ENCODE measurements at regions not wholly inside any gene's neighbourhood (a gene's known extent, or its start where the extent isn't known, plus 50 kb on each side); places are given as distances from the start of the nearest gene placed in this dataset.

DNA sequence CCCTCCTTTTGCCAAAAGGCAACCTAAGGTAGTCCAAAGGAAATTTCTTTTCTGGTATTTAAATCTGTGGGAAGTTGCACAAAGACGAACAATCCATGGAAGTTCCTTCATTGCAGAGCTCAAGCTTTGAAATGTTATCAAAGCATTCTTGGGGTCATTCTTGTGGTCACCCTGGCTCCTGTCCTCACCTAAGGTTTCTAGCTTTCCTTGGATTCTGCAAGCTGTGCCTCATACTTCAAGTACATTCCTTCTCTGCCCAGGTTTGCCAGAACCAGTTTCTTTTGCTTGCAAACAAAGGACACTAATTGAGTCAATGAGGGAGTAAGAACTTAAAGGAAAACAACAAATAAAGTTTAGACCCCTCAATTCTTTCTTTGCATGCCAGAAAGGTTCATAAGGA lies 329.8 kb upstream of the PDZRN3 start:
- DNase-seq (ENCODE audit: low spot score) = no peak

- no peak for DNase-seq (ENCODE audit: low spot score)
Observed at GRCh38 chr3:73952781-73953180, 328.0 kb upstream of the PDZRN3 start.

DNA sequence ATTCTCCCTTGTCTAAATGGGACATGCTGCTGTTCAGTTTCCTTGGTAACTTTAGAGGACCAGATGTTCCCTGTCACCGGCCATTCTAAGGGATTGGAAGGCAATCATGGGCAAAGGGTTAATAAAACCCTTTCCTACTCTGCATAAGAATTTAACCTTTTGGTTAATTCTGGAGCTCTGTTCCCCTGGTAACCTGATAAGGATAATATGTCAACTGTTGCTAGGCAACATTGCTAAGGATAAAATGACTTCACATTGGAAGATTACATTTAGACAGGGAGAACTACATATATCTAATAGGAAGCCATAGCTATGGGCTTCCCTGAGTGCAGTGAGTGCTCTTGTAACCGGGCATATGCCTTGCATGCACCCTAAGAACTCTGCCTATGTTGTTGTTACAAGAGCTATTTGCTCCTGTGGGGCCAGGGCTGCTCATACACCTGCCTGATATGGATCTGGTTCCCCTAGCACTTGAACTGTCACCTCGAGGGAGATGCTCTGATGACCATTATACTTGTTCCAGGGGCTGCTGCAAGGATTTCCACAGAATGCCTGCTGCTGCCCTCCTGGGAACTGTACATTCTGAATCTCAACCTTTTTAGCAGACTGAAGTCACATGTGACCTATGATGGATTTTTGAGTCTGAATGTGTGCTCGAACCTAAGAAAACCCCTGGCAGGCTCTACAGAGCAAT lies 326.3 kb upstream of the PDZRN3 start:
- no peak for DNase-seq (ENCODE audit: low spot score)

DNA sequence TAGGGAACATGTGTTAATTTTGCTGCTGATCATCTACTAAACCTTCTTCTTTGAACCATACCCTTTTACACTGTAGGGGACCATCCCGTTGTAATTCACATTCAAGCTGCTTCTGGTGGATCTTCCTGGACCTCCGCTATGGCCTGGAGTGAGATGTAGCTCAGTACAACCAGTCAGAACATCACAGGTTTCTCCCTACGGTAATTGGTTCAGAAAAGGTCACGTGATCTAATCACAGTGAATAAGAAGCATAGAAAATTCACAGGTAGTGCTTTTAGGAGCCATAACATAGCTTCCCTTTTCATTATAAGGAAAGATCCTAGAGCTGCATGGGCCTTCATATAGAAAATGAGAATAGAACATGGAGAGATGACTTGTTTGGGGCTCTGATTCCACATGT lies 320.8 kb upstream of the PDZRN3 start:
- no peak for DNase-seq (ENCODE audit: low spot score)

- DNase-seq (ENCODE audit: low spot score) = no peak
Observed at GRCh38 chr3:73939985-73940384, 315.2 kb upstream of the PDZRN3 start.

GRCh38 chr3:73933585-73933984 lies 308.8 kb upstream of the PDZRN3 start:
- DNase-seq (ENCODE audit: low spot score) = no peak

- no peak for DNase-seq (ENCODE audit: low spot score)
Observed at GRCh38 chr3:73927203-73927570, 302.4 kb upstream of the PDZRN3 start.

- no peak for DNase-seq (ENCODE audit: low spot score)
Observed at GRCh38 chr3:73926360-73927202, 301.8 kb upstream of the PDZRN3 start.

DNA sequence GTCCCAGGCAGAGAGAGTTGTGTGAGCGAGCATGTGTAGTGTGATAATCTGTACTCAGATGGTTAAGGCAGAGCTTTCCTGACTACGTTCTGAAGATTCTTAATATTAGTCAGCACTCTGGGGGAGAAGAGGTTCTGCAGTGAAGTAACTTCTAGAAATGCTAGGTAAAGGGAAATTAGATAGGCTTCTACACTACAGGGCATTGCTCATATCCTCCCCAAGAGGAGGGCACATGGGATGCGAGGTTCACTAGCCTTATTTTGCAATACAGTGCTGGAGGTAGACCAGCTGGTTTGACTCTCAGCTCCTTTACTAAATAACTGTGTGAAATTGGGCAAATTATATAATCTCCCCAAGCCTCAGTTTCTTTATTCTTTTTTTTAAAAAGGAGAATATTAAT lies 300.3 kb upstream of the PDZRN3 start:
- no peak for DNase-seq (ENCODE audit: low spot score)

DNA sequence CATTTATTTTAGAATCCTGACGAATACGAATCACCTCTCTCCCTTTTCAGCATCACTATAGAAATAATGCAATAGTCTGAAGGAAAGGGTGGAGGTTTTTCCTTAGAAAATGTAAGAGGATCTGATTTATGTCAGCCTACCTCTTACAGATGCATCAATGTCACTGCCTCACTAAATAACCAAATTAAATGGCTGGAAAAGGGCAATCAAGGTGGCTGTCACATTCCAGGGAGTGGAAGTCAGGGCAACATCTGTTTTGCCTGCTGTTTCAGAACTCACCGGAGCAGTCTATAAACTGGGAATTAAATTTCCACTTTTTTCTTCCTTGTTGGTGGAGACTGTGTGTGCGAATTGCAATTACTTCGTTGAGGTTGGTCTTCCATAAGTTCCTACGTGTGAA lies 299.3 kb upstream of the PDZRN3 start:
- DNase-seq (ENCODE audit: low spot score) = no peak

- DNase-seq (ENCODE audit: low spot score) = no peak
Observed at GRCh38 chr3:73917643-73918042, 292.9 kb upstream of the PDZRN3 start.

GRCh38 chr3:73915886-73916285 lies 291.1 kb upstream of the PDZRN3 start:
- no peak for DNase-seq (ENCODE audit: low spot score)

DNA sequence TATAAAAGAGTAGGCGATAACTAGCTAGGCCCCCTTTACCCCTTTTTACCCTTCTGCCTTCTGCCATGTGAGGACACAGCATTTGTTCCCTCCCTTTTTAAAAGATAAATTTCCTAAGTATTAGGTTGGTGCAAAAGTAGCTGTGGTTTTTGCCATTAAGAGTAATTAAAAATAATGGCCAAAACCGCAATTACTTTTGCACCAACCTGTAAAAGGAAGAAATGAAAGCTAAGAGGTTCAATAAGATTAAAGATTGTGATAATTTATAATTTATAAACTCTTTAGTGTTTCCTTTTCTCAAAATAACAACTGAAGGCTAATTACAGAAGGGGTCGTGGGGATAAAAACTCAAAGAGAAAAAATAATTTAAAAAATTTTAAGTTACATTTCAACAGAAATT lies 283.5 kb upstream of the PDZRN3 start:
- no peak for DNase-seq (ENCODE audit: low spot score)

DNA sequence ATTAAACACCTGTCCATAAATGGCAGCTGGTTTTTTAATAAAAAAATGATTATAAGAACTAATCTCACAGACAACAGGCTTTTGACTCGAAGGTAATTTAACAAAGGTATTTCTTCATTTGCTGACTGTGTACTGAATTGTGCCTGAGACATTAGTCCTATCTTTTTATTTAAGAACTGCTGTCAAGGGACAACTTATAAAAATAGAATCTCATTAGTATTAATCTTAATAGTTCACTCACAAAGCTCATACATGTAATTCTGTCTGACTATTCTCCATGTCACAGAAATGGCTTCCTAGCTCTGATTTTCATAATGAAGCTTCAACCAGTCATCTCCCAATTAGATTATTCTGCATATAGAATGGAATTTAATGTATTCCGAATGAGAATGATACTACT lies 276.9 kb upstream of the PDZRN3 start:
- DNase-seq (ENCODE audit: low spot score) = no peak

GRCh38 chr3:73894474-73895213 lies 269.9 kb upstream of the PDZRN3 start:
- DNase-seq (ENCODE audit: low spot score) = no peak

DNA sequence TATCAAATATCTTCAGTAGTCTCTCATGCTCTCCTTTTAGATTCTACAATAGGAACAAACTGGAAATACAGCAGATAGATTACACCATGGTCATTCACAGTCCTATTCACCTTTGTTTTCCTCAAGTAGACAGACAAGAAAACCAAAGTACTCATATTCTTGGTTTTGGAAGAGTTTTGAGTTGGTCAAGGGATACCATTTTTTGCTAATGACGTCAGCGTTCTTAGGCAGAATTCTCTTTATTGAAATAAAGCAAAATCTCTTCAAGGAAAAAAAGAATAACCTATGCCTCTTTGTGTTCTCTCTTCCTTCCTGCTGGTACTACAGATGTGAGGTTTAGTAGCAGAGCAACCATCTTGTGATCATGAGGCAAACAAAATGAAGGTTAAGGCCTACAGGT lies 268.3 kb upstream of the PDZRN3 start:
- DNase-seq (ENCODE audit: low spot score) = no peak

- DNase-seq (ENCODE audit: low spot score) = no peak
Observed at GRCh38 chr3:73885862-73886261, 261.1 kb upstream of the PDZRN3 start.

- DNase-seq (ENCODE audit: low spot score) = no peak
Observed at GRCh38 chr3:73884361-73884760, 259.6 kb upstream of the PDZRN3 start.

DNA sequence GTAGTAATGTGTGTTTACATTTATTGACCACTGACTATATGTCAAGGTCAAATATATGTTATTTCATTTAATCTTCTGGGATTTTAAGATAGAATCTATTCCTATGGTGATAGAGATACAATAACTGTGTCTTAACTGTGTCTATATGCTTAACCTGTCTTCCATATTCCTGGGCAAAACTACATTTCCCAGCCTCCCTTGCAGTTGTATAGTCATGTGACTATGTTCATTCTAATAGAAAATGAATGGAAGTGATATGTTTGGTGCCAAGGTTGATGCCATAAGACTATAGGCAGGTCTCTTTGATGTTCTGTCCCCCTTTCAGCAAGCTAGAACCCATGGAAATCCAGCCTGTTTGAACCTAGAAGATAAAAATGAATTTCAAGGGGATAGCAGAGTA lies 258.8 kb upstream of the PDZRN3 start:
- no peak for DNase-seq (ENCODE audit: low spot score)

DNA sequence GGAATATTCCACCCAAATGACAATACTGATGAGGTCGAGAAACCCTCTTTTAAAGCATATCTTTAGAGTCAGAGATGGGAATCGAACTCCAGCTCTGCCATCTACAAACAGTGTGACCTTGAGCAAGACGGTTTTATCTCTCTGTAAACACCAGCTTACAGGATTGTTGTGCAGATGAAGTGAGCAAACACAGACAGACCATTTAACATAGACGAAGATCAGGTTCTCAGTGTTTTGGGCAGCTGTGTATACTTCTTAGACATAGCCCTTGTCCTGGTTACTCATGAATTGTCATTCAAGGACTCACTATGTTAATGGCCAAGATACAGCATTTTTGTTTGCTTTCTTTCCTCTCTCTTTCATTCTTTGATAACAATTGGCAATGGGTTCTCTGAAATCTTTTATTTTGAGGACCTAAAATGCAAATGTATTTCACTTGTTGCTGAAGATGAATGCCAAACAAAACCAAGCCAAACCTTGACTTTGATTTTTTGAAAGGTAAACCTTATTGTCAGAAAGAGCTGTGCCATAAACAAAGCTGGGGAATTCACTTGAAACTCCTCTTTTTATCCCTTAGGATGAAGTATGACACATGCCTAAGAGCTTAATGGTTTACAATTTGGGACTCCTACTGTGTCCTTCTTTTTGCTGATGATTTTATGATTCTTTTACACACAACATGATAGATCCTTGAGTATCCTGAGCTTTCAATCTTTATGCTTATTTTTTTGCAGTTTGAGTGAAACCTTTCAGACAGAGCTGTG lies 250.0 kb upstream of the PDZRN3 start:
- DNase-seq (ENCODE audit: low spot score) = no peak

DNA sequence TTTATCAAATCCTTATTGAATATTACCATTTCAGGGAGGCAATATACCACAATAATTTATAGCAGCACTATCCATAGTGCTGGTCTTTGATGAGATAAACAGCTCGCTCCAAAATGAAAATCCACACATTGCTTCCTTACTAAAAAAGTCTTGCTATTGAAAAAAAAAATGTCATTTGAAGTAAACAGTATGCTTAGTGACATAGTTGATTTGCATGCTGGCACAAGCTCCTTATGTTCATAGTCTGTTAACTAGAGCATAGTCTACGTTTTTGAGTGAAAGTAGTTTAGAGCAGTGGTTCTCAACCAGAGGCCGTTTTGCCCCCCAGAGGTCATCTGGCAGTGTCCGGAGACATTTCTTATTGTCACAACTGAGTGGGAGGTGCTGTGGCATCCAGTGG lies 249.4 kb upstream of the PDZRN3 start:
- no peak for DNase-seq (ENCODE audit: low spot score)

DNA sequence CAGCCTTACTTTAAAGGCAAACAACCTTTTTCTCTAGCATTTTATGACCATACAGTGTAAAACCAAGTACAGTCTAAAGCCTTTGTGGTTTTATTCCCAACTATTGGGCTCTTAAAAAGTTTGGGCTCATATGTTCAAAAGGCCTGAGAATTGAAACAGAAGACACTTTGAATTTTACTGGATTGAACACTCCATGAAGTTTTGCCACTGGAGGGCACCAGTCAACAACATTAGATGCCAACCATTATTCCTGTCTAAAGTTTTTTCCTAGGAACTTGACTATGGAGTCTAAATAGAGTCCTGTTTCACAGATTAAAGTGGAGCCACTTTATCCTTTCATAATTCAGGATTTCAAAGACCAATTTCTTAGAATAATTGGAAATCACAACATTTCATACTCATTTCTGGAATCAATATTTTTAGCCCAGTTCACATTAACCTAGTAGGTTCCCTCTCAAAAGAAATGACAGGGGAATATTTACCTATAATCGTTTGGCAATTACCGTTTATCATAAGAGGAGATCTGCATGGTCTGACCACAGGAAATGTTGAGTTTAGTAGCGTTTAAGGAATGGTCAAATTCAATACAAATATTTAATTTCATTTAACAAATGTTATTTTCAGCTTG lies 244.1 kb upstream of the PDZRN3 start:
- DNase-seq (ENCODE audit: low spot score) = no peak
